ENCODE measurements at regions not wholly inside any gene's neighbourhood (a gene's known extent, or its start where the extent isn't known, plus 50 kb on each side); places are given as distances from the start of the nearest gene placed in this dataset.
A peak's percentile ranks its signal among the peaks of the same experiment; 100 is the strongest.

GRCh38 chr9:1722404-1722803 lies 292.7 kb upstream of the SMARCA2 start:
- TF ChIP-seq CTCF (IDR thresholded peaks at IDR 0.05; ENCODE audit: control insufficient read depth, extremely low read depth, insufficient read depth): no peak
- DNase-seq (ENCODE audit: low read depth): no peak
- H3K4me3 ChIP-seq (ENCODE audit: low read depth, low read length): no peak overlapping the region

DNA sequence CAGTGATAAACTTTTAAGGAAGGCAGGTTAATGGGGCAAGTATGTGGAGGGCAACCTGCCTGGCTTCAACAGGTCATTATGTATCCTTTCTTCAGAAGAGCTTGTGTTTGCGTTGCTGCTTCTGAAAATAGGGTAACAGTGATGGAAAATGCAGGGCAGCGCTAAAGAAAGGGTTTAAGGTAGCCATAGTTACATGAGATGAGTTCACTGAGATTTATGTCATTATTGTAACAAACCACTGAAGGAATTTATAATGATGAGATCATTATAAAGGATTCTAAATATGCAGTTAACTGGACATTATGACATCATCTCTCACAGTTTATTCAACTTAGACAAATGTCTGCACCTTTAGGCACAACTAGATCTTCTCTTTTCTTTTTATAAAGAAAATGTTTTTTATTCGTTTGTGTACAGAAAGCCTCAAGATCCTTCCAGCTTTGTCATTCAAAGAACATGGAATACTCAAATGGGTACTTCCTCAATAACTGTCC lies 291.6 kb upstream of the SMARCA2 start:
- no peak for TF ChIP-seq CTCF (IDR thresholded peaks at IDR 0.05; ENCODE audit: control insufficient read depth, extremely low read depth, insufficient read depth)
- no peak overlapping the region for H3K4me3 ChIP-seq (ENCODE audit: low read depth, low read length)
- no peak for DNase-seq (ENCODE audit: low read depth)

GRCh38 chr9:1726993-1727759 lies 288.0 kb upstream of the SMARCA2 start:
- peak; percentile 38; the same call in 1 of the 2 replicates for TF ChIP-seq CTCF (IDR thresholded peaks at IDR 0.05; ENCODE audit: control insufficient read depth, extremely low read depth, insufficient read depth)
- no peak overlapping the region for H3K4me3 ChIP-seq (ENCODE audit: low read depth, low read length)
- no peak for DNase-seq (ENCODE audit: low read depth)

DNA sequence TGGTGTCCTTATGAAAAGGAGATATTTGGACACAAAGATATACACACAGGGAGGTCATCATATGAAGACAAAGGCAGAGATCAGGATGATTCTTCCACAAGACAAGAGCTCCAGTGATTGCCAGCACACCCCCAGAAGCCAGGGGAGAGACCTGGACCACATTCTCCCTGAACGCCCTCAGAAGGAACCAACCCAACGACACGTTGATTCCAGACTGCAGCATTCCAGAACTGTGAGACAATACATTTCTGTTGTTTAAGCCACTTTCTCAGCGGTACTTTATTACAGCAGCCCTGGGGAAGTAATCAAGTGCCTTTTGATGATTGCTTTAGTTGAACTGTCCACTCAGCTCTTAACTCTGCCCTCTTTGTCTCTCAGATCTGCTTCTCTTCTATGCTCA lies 285.5 kb upstream of the SMARCA2 start:
- H3K4me3 ChIP-seq (ENCODE audit: low read depth, low read length): no peak overlapping the region
- TF ChIP-seq CTCF (IDR thresholded peaks at IDR 0.05; ENCODE audit: control insufficient read depth, extremely low read depth, insufficient read depth): no peak
- DNase-seq (ENCODE audit: low read depth): no peak

DNA sequence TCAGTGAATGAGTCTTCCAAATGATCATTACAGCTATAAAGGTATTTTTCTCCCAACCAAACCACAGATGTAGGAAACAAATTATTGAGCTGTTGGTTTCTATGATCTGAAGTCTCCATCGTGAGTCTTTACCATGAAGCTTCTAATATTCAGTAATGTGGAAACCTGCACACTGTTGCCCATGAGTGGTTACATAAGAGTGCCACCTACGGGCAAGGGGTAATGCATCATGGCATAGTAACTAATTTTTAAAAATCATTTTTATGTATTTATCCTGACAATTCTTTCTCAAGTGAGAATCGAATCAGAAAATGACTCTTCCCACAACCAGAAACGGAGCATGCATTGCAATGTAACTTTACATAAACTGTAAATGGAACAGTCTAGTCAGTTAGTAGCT lies 282.5 kb upstream of the SMARCA2 start:
- TF ChIP-seq CTCF (IDR thresholded peaks at IDR 0.05; ENCODE audit: control insufficient read depth, extremely low read depth, insufficient read depth): peak; percentile 73
- no peak overlapping the region for H3K4me3 ChIP-seq (ENCODE audit: low read depth, low read length)
- DNase-seq (ENCODE audit: low read depth): no peak

- TF ChIP-seq CTCF (IDR thresholded peaks at IDR 0.05; ENCODE audit: control insufficient read depth, extremely low read depth, insufficient read depth): no peak
- no peak overlapping the region for H3K4me3 ChIP-seq (ENCODE audit: low read depth, low read length)
These were observed 276.5 kb upstream of the SMARCA2 start for GRCh38 chr9:1738511-1739100.

More at GRCh38 chr9:1738511-1739100, 276.5 kb upstream of the SMARCA2 start:
- DNase-seq (ENCODE audit: low read depth): no peak
